GM12864 (cell line): ENCODE measurements at regions not wholly inside any gene's neighbourhood (a gene's known extent, or its start where the extent isn't known, plus 50 kb on each side); places are given as distances from the start of the nearest gene placed in this dataset.

Source experiments
- DNase-seq: peaks from one replicate; pipeline ENCODE4 v3.0.0-alpha.2; 2011; ENCODE audit warnings: low read depth
- H3K4me3 ChIP-seq: 2 replicates; pipeline ENCODE4 v1.5.1; 2011; ENCODE audit warnings: mild to moderate bottlenecking, low read depth, low read length, control low read depth
- CTCF ChIP-seq: IDR thresholded peaks from 2 replicates; pipeline ENCODE4 v1.5.1; 2011; ENCODE audit warnings: low read depth, mild to moderate bottlenecking, moderate library complexity, low read length, control low read depth, inconsistent platforms; ENCODE audit errors: missing control alignments

- no peak for TF ChIP-seq CTCF
- H3K4me3 ChIP-seq: no peak overlapping the region
- no peak for DNase-seq
Measured at GRCh38 chr9:32855752-32856151, 72.4 kb downstream of the TMEM215 start.

DNA sequence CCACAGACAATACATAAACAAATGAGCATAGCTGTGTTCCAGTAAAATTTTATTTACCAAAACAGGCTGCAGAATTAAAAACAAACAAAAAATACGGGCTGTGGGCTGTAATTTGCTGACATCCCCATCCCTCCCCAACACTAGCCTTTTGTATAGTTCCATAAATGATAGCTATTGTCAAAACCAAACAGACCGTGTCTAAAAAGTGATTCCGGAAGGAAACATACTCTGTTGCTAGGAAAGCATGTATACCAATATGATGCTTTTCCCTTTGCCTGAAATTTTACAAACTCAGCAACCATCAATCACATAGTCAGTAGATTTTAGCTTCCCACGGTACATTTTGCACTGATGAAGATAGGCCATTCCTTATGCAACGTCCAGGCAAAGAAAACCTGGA is 80.0 kb downstream of the TMEM215 start:
- H3K4me3 ChIP-seq: no peak overlapping the region
- no peak for DNase-seq
- no peak for TF ChIP-seq CTCF

GRCh38 chr9:32864971-32865370 is 81.6 kb downstream of the TMEM215 start:
- no peak for TF ChIP-seq CTCF
- H3K4me3 ChIP-seq: no peak overlapping the region
- DNase-seq: no peak

DNA sequence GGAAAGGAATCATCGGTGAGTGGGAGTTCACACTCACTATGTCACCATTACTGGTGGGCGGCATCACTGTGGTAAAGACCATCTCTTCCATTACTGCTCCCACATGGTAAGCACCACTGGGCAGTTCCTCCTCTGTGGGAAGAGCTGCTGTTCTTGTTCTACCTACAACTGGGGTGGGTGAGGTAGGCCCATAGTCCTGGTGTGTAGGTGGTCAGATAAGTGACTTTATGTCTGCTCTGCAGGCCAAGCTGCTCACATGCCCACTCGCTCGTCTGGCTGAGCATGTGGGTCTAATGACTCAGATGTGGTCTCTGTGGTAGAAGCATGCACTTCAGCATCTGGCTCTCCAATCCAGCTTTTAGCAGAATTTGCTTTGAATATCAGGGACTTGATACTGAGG is 82.9 kb downstream of the TMEM215 start:
- H3K4me3 ChIP-seq: no peak overlapping the region
- TF ChIP-seq CTCF: no peak
- no peak for DNase-seq

DNA sequence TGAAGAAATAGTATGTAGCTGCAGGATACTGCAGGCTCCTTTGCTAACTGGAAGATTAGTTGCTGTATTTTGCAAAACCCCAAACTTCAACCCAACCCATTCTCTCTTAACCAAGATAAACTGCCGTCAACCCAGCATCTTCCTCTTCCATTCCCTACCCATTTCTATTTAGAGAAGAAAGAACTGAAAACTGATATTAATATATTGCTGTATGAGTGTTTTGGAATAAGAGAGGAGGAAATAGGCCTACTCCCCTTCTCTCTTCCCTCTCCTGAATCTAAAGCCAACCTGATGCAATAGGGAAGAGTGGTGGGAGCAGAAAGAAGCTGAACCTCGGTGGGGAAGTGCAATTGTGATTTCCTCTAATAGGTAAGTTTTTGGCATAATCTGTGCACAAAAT is 83.7 kb downstream of the TMEM215 start:
- no peak for TF ChIP-seq CTCF
- H3K4me3 ChIP-seq: no peak overlapping the region
- no peak for DNase-seq

GRCh38 chr9:32867601-32868204 is 84.4 kb downstream of the TMEM215 start:
- TF ChIP-seq CTCF: no peak

DNA sequence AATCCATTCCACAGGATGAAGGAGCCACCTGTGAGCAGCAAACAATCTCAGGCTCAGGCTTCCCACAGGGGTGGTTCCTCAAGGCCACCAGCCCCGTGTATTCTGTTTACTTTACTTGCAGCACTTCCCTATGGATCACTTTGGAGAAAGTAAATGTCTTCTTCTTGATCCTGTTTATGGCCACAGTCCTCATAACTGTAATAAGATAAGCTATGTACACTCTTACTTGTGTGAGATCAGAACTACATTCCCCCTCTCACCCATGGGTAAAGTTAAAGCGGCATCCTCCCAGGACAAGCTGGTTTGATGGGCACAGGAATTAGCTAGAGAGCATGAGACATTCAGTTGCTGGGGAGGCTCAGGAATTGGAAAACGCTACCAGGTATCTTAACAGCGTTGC is 86.1 kb downstream of the TMEM215 start:
- no peak for DNase-seq
- H3K4me3 ChIP-seq: no peak overlapping the region
- TF ChIP-seq CTCF: no peak

More at GRCh38 chr9:32867601-32868204, 84.4 kb downstream of the TMEM215 start:
- H3K4me3 ChIP-seq: no peak overlapping the region
- no peak for DNase-seq
